Gastroesophageal sphincter (tissue), 3 donors: ENCODE measurements at regions not wholly inside any gene's neighbourhood (a gene's known extent, or its start where the extent isn't known, plus 50 kb on each side); places are given as distances from the start of the nearest gene placed in this dataset.

ENCODE experiments used
- EP300 ChIP-seq: sonication (generic); formaldehyde crosslinking; IDR thresholded peaks from one replicate; pipeline ENCODE4 v1.6.1; 2017; ENCODE audit warnings: antibody characterized with exemption, mild to moderate bottlenecking
- POLR2A ChIP-seq, 2 donors: fragments of 450-650 bp; IDR thresholded peaks; one replicate each; pipeline ENCODE4 v1.6.1; 2017; ENCODE audit warnings: antibody characterized with exemption in 2 of 2, mild to moderate bottlenecking in 2 of 2, moderate library complexity in 1 of 2
- POLR2AphosphoS5 ChIP-seq: sonication (generic); formaldehyde crosslinking; IDR thresholded peaks from one replicate; pipeline ENCODE4 v1.6.1; 2017; ENCODE audit warnings: antibody characterized with exemption
- TF ChIP-seq, protein P1 (sequence below), 4 experiments: fragments of 200-600 bp in 2 of 4; fragments of 450-650 bp in 2 of 4; sonication (generic) in 1 of 4; IDR thresholded peaks; one replicate each; pipeline ENCODE4 v1.5.1; 2017 to 2019; ENCODE audit warnings: antibody characterized with exemption in 4 of 4, mild to moderate bottlenecking in 2 of 4, moderate library complexity in 2 of 4

DNA sequence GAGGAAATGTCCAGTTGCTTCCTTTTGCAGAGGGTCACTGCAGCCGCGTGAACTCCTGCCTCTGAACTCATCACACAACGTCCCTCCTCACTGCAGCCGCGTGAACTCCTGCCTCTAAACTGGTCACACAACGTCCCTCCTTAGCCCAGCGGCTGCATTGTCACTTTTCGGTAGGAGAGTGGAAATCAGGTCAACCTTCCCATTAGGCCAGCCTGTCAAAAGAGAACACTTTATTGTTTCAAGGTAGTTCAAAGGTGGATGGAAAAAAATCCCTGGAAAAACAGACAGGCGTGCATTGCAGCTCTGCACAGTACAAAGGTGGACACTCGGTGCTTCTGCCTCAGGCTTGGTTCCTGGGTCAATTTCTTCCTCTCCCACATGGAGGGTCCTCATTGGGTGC, 280.2 kb downstream of the FOXL1 start:
- TF ChIP-seq, protein P1, sequence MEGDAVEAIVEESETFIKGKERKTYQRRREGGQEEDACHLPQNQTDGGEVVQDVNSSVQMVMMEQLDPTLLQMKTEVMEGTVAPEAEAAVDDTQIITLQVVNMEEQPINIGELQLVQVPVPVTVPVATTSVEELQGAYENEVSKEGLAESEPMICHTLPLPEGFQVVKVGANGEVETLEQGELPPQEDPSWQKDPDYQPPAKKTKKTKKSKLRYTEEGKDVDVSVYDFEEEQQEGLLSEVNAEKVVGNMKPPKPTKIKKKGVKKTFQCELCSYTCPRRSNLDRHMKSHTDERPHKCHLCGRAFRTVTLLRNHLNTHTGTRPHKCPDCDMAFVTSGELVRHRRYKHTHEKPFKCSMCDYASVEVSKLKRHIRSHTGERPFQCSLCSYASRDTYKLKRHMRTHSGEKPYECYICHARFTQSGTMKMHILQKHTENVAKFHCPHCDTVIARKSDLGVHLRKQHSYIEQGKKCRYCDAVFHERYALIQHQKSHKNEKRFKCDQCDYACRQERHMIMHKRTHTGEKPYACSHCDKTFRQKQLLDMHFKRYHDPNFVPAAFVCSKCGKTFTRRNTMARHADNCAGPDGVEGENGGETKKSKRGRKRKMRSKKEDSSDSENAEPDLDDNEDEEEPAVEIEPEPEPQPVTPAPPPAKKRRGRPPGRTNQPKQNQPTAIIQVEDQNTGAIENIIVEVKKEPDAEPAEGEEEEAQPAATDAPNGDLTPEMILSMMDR (IDR thresholded peaks at IDR 0.05): no peak
- TF ChIP-seq POLR2A (IDR thresholded peaks at IDR 0.05) (no peak), EP300 (no peak), POLR2AphosphoS5 (no peak)
